GM18520 (cell line): ENCODE measurements at regions not wholly inside any gene's neighbourhood (a gene's known extent, or its start where the extent isn't known, plus 50 kb on each side); places are given as distances from the start of the nearest gene placed in this dataset.

Experiments
- ATAC-seq: cut with Tn5 transposase; IDR thresholded peaks from one replicate; pipeline ENCODE4 v1.9.1; 2021; ENCODE audit not compliant: unreplicated experiment

GRCh38 chr4:157564771-157565170, 344.2 kb downstream of the GRIA2 start:
- no peak for ATAC-seq

GRCh38 chr4:157564218-157564617, 343.7 kb downstream of the GRIA2 start:
- no peak for ATAC-seq

DNA sequence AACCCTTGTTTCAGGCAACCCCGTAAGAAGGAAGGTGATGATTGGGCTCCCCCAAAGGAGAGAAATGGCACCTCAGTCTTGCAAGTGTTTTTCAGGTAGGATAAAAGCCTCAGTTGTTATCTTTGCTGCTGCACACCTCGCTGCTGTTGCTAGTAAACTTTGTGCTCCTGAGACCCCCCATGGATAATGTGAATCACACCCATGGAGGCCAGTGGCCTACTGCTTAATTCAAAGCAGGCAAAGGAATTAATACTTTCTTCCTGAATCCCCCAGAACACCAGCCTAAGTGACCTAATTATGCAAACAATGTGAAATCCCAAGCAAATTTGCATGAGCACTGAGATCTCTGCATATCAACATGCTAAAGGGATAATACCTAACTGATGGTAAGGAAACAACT, 337.5 kb downstream of the GRIA2 start:
- no peak for ATAC-seq

DNA sequence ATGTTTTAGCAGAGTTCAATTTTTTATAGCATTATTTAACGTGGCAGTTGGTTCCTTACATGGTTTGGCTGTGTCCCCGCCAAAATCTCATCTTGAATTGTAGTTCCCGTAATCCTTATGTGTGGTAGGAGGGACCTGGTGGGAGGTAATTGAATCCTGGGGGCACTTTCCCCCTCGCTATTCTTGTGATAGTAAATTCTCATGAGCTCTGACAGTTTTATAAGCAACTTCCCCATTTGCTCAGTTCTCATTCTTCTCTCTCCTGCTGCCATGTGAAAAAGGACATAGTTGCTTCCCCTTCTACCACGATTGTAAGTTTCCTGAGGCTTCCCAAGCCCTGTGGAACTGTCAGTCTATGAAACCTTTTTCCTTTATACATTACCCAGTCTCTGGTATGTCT, 329.5 kb downstream of the GRIA2 start:
- ATAC-seq, result no peak

DNA sequence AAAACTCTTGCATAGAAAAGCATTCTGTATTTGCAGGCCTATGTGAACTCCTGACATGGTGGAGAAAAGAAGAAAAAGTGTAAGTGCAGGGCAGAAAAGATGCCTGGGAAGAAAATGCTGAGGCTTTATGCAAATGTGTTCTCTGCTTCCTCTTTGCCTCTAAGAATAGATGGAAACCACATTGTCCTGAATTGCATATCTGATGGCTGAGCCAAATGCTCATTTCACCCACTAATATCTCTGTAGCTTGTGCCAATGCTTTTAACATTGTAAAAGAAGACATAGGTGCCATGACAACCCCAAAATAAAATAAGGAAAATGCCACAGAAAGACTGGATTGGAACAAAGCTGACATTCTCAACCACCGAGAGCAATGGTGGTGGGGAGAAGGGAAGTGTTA, 307.4 kb downstream of the GRIA2 start:
- ATAC-seq, result no peak

- no peak for ATAC-seq
Measured at GRCh38 chr4:157521906-157522305, 301.4 kb downstream of the GRIA2 start.

GRCh38 chr4:157514711-157515110, 294.2 kb downstream of the GRIA2 start:
- ATAC-seq, result no peak

- ATAC-seq, result no peak
Measured at GRCh38 chr4:157509341-157509740, 288.8 kb downstream of the GRIA2 start.

DNA sequence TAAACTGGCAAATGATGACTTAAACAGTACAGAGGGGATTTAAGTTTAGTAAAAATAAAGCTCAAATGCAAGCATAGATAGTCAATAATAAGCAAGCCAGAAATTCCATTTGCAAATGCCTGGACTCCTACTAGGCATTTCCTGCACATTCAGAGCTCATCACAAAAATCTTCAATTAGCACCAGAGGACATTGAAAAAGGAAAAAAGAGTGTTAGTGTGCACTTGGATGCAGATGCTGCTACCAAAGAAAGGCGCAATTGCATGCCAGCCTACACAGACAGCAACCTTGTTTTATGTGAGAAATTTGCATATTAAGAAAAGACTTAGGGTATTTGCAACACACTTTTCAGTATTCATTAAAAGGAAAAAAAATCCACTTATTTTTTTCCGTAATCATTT, 282.1 kb downstream of the GRIA2 start:
- ATAC-seq, result no peak

DNA sequence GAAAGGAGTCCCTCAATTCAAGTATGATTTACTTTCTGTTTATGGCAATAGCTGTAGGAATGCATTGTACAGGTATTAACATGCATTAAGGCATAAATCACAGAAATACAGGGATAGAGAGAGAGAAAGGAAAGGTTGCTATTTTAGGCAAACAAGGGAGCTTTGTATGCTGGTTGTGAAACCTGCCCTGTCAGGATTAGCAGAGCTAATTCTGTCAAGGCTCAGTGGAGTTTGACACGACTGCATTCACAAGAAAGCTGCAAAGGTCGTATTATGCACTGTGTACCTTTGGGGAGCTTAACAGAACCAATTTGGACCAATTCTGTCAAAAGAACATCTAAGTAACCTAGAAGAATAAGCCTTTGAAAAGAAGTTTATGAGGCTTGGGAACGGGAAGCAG, 239.3 kb downstream of the GRIA2 start:
- no peak for ATAC-seq

DNA sequence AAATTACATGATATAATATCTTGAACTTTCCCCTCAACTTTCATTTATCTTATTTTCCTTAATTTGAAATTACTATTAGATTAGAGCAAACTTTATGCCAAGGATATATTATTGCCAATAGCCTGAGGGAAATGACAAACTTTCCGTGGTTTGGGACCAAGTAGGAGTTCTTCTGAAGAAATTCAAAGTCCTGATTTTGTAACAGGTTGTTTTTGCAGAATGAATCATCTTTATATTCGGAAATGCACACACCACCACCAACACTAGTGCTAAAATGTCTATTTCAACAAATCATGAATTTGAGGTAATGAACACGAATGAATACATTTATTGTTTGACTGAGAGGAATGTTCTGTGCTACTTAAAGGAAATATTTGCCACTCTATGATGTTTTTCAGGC, 226.7 kb downstream of the GRIA2 start:
- no peak for ATAC-seq

GRCh38 chr4:157444014-157444413, 223.5 kb downstream of the GRIA2 start:
- no peak for ATAC-seq

DNA sequence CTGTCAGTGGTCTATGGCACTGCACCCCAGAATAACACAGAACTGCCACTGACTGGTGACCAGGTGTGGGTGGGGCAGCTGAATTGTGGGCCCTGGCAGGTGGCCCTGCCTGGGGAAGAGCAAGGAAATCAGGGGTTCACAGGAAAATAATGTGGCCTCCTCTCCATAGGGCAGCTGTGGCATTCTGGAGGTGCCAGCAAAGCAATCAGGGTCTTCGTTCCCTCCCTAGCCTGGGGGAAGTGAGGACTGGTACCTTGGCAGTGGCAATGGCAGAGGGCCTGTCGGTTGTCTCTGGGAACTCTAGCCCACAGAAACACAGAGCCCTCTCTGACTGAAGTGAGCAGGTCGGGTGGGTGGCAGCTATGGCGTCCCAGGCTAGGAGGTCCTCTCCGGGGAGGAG, 223.0 kb downstream of the GRIA2 start:
- ATAC-seq, result no peak

GRCh38 chr4:157425897-157426296, 205.4 kb downstream of the GRIA2 start:
- ATAC-seq, result no peak

GRCh38 chr4:157423526-157424020, 203.0 kb downstream of the GRIA2 start:
- ATAC-seq, result no peak

DNA sequence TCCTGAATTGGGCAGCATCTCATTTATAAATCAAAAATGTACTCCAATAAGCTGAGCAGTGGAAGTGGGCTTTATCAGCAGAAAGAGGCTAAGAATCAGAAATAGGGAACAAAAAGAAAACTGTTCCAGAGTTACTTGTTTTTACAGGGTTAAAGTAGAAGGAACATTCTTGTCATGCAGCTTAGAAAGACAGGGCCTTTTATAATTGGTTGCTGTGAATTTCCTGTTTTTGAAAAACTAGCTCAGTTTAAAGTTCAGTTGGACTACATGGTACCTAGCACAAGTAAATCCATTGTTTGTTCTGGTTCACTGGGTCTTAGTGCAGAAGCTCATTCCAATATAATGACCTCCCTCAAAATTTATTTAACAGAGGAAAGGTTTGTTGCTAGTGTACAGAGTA, 200.8 kb downstream of the GRIA2 start:
- no peak for ATAC-seq
